ENCODE measurements at regions not wholly inside any gene's neighbourhood (a gene's known extent, or its start where the extent isn't known, plus 50 kb on each side); places are given as distances from the start of the nearest gene placed in this dataset. TPM values are rescaled to one million over a fixed set of nuclear protein-coding genes. Genes with fewer than 3 reads are reported as not detected.

GRCh38 chr1:101745551-101746270, 251.0 kb downstream of the OLFM3 start:
- Histone ChIP-seq H3K9ac (no peak overlapping the region), H3K4me1 (no peaks in the 10 kb centered on the region)

DNA sequence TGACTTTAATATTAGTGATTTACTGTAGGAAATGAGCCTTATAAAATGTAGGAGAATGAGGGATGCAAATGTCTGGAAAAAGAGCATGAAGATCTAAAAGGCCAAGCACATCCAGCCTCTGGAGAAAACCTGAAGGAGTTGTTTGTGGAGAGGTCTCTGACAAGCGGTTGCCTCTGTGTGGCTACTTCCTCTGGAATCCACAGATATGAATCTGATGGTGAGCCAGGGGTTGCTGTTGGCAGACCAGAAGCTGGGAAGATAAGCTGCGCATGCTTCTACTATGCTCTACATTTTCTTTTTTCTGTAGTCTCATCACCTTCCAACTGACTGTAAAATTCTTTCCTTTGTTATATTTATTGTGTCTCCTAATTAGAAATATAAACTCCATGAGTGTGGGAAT, 248.6 kb downstream of the OLFM3 start:
- H3K27me3 ChIP-seq = no peaks in the 10 kb centered on the region
- no peak overlapping the region for H2AFZ ChIP-seq (replicated peaks)
- H3K9ac ChIP-seq = no peak overlapping the region
- no peak overlapping the region for H3K4me3 ChIP-seq
- H3K27ac ChIP-seq = no peak overlapping the region
- Mint-ChIP-seq H3K4me3 (no peak overlapping the region), H3K36me3 (no peaks in the 10 kb centered on the region), H3K9me3 (no peaks in the 10 kb centered on the region), H3K27me3 (ENCODE audit: insufficient read depth, low read depth) (no peaks in the 10 kb centered on the region), H3K4me1 (no peaks in the 10 kb centered on the region), H3K27ac (no peak overlapping the region)
- no peaks in the 10 kb centered on the region for H4K20me1 ChIP-seq (ENCODE audit: low read depth)
- no peaks in the 10 kb centered on the region for H3F3A ChIP-seq (ENCODE audit: low read depth)
- H3K4me1 ChIP-seq = no peaks in the 10 kb centered on the region
- H3K4me2 ChIP-seq = no peak overlapping the region
- H3K36me3 ChIP-seq = no peaks in the 10 kb centered on the region
- no peaks in the 10 kb centered on the region for H3K9me3 ChIP-seq (ENCODE audit: low read depth)
- TF ChIP-seq EZH2phosphoT487 (IDR thresholded peaks at IDR 0.05) = no peak
- no peak for DNase-seq (ENCODE audit: low spot score)
- no peaks in the 10 kb centered on the region for H3K79me2 ChIP-seq (ENCODE audit: low read depth)

More at GRCh38 chr1:101745551-101746270, 251.0 kb downstream of the OLFM3 start:
- H3K79me2 ChIP-seq (ENCODE audit: low read depth) = no peaks in the 10 kb centered on the region
- no peaks in the 10 kb centered on the region for H3F3A ChIP-seq (ENCODE audit: low read depth)
- H3K4me1 Mint-ChIP-seq = no peaks in the 10 kb centered on the region
- TF ChIP-seq EZH2phosphoT487 (IDR thresholded peaks at IDR 0.05) (no peak), EZH2 (IDR thresholded peaks at IDR 0.05) (no peak), CTCF (IDR thresholded peaks at IDR 0.05) (no peak)
- H3K4me2 ChIP-seq = no peak overlapping the region
- no peak overlapping the region for H3K27ac Mint-ChIP-seq
- H3K9me3 ChIP-seq (ENCODE audit: low read depth) = no peaks in the 10 kb centered on the region
- H3K4me3 Mint-ChIP-seq = no peak overlapping the region
- H3K27me3 Mint-ChIP-seq (ENCODE audit: insufficient read depth, low read depth) = no peaks in the 10 kb centered on the region
- no peaks in the 10 kb centered on the region for H3K36me3 ChIP-seq
- H3K27ac ChIP-seq = no peak overlapping the region
- H3K4me3 ChIP-seq = no peak overlapping the region
- no peaks in the 10 kb centered on the region for H3K9me3 Mint-ChIP-seq
- no peaks in the 10 kb centered on the region for H3K36me3 Mint-ChIP-seq
- no peaks in the 10 kb centered on the region for H4K20me1 ChIP-seq (ENCODE audit: low read depth)
- H2AFZ ChIP-seq (replicated peaks) = no peak overlapping the region
- no peak for DNase-seq (ENCODE audit: low spot score)
- no peaks in the 10 kb centered on the region for H3K27me3 ChIP-seq

Small RNA genes lying in the stretch of these regions (small RNA-seq; reads per million reads assigned to genes)
- gene RNU6-965P = not detected

Data from neural progenitor cell (in vitro differentiated cells).